AG04449 (cell line): ENCODE measurements at regions not wholly inside any gene's neighbourhood (a gene's known extent, or its start where the extent isn't known, plus 50 kb on each side); places are given as distances from the start of the nearest gene placed in this dataset.

ENCODE experiments used
- CTCF ChIA-PET: fragments of 350-600 bp; formaldehyde crosslinking; extraction: SDS; loops from one replicate; lab custom pipeline; 2021; ENCODE audit warnings: antibody characterized with exemption; lab: Yijun Ruan, JAX
- POLR2A ChIA-PET: fragments of 400-600, 350-600 bp; formaldehyde crosslinking; extraction: SDS; loops from one replicate; lab custom pipeline; 2020; ENCODE audit warnings: antibody characterized with exemption, inconsistent platforms; lab: Yijun Ruan, JAX
- DNase-seq: peaks from one replicate; pipeline ENCODE4 v3.0.0-alpha.2; 2010; ENCODE audit warnings: low read depth, low spot score
- H3K4me3 ChIP-seq: 2 replicates; pipeline ENCODE4 v1.5.1; 2011; ENCODE audit warnings: low read depth, mild to moderate bottlenecking, control low read depth, low read length
- TF ChIP-seq, protein P1 (sequence below): IDR thresholded peaks from one replicate; pipeline ENCODE4 v1.5.1; 2011; ENCODE audit warnings: mild to moderate bottlenecking, moderate library complexity, low read length, control low read depth, inconsistent platforms; ENCODE audit not compliant: insufficient read depth; ENCODE audit errors: missing control alignments

DNA sequence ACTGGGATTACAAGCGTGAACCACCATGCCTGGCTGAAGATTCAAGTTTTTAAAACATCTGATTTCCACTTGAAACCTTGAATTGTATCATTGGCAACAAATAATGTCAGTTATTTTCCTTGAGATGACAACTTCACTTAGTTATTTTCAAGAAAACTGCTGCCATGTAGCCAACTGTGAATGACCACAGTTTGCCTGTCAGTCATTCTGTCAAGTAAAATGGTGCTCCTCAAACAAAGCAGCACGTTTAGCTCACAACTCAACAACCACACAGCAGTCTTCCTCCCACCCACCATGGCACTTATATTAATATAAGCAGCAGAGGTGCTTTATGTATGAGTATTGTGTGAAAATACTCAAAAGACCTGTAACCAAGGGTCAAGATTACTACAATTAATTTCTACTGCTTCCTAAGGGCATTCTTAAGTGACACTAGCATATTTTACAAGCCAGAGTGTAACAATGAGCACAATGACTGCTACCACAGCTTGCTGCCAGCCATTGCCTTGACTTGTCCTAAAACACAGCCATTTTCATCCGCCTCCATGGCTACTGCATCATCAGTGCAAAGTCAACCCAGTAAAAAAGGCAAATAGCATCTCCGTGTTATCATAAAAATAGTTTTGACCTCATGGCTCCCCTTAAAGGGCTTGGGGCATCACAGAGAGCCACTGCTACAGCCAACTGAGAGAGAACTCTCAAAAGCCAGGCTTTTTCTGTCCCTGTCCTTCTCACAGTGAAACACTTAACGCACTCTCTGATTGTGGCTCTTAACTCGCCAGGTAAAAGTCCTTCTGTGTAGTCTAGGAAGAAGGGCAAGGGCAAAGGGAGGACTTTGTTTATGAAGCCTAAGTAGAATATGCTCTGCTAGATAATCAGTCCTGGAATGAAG lies 96.4 kb upstream of the TAB2 start:
- CTCF ChIA-PET = interaction anchor here (1.6 kb wide), 1 partner anchor 211 kb away, joined by 3 read pairs; no protein-coding TSS in a partner anchor

DNA sequence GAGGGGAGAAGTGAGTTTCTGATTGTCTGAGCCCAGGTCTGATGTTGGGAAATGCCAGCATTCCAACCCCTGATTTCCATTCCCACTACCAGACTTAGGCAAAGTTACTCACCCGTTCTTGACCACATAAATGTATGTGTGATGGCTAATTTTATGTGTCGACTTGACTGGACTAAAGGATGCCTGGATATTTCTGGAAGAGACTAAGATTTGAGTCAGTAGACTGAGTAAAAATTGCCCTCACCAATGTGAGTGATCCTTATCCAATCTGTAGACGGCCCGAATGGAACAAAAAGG lies 95.8 kb upstream of the TAB2 start:
- ChIA-PET POLR2A (no interaction called here), CTCF (no interaction called here)
- TF ChIP-seq, protein P1, sequence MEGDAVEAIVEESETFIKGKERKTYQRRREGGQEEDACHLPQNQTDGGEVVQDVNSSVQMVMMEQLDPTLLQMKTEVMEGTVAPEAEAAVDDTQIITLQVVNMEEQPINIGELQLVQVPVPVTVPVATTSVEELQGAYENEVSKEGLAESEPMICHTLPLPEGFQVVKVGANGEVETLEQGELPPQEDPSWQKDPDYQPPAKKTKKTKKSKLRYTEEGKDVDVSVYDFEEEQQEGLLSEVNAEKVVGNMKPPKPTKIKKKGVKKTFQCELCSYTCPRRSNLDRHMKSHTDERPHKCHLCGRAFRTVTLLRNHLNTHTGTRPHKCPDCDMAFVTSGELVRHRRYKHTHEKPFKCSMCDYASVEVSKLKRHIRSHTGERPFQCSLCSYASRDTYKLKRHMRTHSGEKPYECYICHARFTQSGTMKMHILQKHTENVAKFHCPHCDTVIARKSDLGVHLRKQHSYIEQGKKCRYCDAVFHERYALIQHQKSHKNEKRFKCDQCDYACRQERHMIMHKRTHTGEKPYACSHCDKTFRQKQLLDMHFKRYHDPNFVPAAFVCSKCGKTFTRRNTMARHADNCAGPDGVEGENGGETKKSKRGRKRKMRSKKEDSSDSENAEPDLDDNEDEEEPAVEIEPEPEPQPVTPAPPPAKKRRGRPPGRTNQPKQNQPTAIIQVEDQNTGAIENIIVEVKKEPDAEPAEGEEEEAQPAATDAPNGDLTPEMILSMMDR = no peak
- no peak overlapping the region for H3K4me3 ChIP-seq
- no peak for DNase-seq

More for the DNA sequence above, 96.4 kb upstream of the TAB2 start:
- POLR2A ChIA-PET = no interaction called here
- DNase-seq = no peak
- TF ChIP-seq, protein P1 = no peak
- no peak overlapping the region for H3K4me3 ChIP-seq

DNA sequence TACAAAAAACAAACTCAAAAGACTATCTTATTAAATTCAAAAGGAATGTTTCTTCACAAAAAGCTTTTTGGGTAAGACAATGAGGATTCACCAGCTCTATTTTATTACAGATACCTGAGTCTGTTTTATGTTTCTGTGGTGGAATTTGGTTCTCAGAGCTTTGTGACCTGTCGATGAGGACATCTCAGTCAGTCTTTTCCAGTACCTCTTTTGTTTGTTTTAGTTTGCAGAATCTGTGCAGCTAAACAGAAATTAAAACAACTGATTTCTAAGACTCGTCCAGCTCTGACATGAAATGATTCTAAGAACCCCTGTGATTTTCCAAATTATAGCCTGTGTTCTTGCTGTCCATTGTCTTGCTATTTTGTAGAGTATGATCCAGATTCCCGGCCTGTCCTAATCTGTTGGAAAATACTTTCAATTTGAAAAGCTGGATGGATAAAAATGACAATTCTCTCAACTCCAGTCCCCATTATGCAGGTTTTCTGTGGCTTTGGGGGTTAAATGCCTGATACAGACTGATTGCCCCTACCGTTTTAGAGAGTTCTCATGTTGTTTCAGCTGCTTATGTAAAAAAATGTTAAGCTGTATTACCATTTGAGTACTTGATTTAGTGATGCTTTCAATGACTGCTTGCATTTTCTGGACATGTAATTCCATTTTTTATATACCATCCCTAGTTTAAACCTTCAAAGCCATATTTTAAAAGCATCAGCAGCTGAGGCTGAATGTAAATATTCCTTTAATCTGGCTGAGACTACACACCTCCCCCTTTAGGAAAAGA lies 94.2 kb upstream of the TAB2 start:
- H3K4me3 ChIP-seq = no peak overlapping the region
- TF ChIP-seq, protein P1 = no peak
- CTCF ChIA-PET = interaction anchor here (1.3 kb wide), 1 partner anchor 8 kb away, joined by 3 read pairs; no protein-coding TSS in a partner anchor
- POLR2A ChIA-PET = no interaction called here
- DNase-seq = no peak

DNA sequence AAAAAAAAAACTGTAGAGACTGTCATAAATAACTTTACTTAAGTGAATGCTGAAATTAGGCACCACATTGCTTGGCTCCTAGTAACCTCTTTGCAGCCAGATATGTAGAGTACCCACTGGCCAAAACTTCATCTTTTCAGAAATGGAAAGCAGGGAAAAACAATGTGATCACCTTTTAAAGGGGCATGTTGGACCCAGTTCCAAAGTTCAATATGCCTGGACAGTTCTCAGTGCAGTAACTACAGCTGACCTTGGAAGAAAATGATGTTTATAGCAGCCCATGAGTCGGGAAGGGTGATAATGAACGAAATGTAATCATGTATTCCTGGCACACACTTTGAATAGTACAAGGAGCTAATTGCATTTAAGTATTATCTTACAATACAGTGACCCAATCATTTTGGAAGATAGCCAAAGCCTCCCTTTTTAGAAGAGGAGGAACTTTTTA lies 93.6 kb upstream of the TAB2 start:
- TF ChIP-seq, protein P1 = no peak
- POLR2A ChIA-PET = no interaction called here
- H3K4me3 ChIP-seq = no peak overlapping the region
- CTCF ChIA-PET = interaction anchor here (1.3 kb wide), 1 partner anchor 8 kb away, joined by 3 read pairs; no protein-coding TSS in a partner anchor
- no peak for DNase-seq

DNA sequence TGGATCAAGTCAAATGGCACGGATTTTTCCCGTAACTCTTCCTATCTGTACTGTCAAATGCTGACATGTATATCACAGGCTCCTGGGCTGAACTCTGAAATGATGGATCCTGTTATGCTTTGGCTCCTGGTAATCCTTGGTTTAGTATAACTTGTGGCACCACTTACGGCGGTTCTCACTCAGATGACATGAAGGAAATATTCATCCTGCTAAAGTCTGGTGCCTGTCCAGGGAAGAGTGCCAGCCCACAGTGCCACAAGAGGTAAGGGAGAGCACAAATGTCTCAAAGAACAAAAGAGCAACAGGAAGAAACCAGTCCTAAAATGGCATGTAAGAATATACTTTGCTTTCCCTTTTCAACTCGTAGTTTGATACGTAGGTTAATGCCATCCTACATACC lies 93.1 kb upstream of the TAB2 start:
- H3K4me3 ChIP-seq = no peak overlapping the region
- TF ChIP-seq, protein P1 = no peak
- no peak for DNase-seq
- ChIA-PET POLR2A (no interaction called here), CTCF (no interaction called here)

DNA sequence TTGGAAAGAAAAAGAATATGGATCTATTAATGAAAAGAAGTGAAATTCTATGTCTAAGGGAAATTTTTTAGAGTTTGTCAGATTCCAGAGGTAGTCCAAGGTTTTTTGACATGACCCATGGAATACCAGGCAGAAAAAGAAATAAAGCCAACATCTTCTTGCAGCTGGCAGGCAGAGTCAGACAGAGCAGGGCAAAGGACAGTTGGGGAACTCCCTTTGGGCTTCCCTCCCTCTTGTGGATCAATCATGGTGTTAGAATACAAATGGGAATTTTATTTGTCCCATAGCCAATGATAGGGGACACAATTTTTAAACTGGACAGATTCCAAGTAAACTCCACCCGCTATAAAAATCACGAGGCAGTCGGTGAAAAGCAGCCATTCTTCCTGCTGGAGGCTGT lies 92.1 kb upstream of the TAB2 start:
- H3K4me3 ChIP-seq = no peak overlapping the region
- ChIA-PET CTCF (no interaction called here), POLR2A (no interaction called here)
- no peak for DNase-seq
- TF ChIP-seq, protein P1 = no peak
